ENCODE measurements at regions not wholly inside any gene's neighbourhood (a gene's known extent, or its start where the extent isn't known, plus 50 kb on each side); places are given as distances from the start of the nearest gene placed in this dataset.

- Histone ChIP-seq H3K9me3 (no peaks in the 10 kb centered on the region), H3K27me3 (no peaks in the 10 kb centered on the region), H3K4me3 (no peak overlapping the region), H3K27ac (no peak overlapping the region), H3K4me1 (no peaks in the 10 kb centered on the region), H3K36me3 (no peaks in the 10 kb centered on the region)
- intact Hi-C loops (cut with DNase I; ENCODE audit: low total_unique reads) = no loop called here
- DNase-seq (ENCODE audit: low spot score in 2 of 2) = no peak
- TF ChIP-seq, protein P1, sequence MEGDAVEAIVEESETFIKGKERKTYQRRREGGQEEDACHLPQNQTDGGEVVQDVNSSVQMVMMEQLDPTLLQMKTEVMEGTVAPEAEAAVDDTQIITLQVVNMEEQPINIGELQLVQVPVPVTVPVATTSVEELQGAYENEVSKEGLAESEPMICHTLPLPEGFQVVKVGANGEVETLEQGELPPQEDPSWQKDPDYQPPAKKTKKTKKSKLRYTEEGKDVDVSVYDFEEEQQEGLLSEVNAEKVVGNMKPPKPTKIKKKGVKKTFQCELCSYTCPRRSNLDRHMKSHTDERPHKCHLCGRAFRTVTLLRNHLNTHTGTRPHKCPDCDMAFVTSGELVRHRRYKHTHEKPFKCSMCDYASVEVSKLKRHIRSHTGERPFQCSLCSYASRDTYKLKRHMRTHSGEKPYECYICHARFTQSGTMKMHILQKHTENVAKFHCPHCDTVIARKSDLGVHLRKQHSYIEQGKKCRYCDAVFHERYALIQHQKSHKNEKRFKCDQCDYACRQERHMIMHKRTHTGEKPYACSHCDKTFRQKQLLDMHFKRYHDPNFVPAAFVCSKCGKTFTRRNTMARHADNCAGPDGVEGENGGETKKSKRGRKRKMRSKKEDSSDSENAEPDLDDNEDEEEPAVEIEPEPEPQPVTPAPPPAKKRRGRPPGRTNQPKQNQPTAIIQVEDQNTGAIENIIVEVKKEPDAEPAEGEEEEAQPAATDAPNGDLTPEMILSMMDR (IDR thresholded peaks at IDR 0.05) = no peak
- no peak for TF ChIP-seq POLR2AphosphoS5 (IDR thresholded peaks at IDR 0.05)
- no peak for TF ChIP-seq POLR2A (IDR thresholded peaks at IDR 0.05)
Observed at GRCh38 chr12:3944620-3945019, 71.4 kb upstream of the PARP11 start.

DNA sequence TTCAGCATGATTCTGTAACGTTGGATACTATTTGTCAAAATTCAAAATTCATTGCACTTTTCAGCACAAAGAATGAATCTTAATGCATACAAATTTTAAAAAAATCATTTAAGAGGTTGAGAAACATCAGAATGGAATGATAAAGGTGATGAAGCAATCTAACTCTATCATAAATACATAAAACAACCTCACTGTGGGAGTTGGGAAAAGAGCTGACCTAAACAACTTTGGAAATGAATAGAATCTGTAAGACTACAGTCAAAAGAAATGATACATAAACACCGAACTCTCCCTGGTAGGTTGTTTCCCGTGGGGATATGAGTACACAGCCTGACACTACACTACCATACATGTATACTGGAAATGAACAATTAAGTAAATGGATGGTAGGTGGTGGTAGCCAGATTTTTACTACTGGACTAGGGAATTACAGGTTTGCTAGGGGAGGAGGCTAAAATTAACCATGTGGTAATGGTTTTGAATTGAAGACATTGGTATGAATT lies 64.9 kb upstream of the PARP11 start:
- H3K9me3 ChIP-seq = no peaks in the 10 kb centered on the region
- DNase-seq (ENCODE audit: low spot score in 2 of 2) = no peak
- no peaks in the 10 kb centered on the region for H3K36me3 ChIP-seq
- intact Hi-C loops (cut with DNase I; ENCODE audit: low total_unique reads) = no loop called here
- H3K4me1 ChIP-seq = no peaks in the 10 kb centered on the region
- no peak overlapping the region for H3K27ac ChIP-seq
- H3K27me3 ChIP-seq = no peaks in the 10 kb centered on the region
- no peak for TF ChIP-seq POLR2A (IDR thresholded peaks at IDR 0.05)
- TF ChIP-seq, protein P1 (IDR thresholded peaks at IDR 0.05) = no peak
- TF ChIP-seq POLR2AphosphoS5 (IDR thresholded peaks at IDR 0.05) = no peak
- H3K4me3 ChIP-seq = no peak overlapping the region

DNA sequence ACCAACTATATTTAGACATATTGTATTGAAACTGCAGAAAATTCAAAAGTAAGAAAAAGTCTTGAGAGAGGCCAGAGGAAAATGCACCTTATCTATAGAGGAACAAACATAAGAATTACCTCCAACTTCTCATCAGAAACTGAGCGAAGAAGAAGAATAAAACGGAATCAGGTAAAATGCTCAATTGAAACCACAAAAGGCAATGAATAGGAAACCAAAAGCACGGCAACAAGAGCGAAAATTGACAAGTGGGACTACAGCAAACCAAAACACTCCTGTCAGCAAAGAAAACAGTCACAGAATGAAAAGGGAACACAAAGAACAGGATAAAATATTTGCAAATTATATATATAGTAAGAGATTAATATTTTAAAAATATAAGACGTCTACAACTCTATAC lies 61.9 kb upstream of the PARP11 start:
- intact Hi-C loops (cut with DNase I; ENCODE audit: low total_unique reads) = no loop called here
- Histone ChIP-seq H3K27me3 (peaks cover 0 to 6% of the 10 kb centered on the region in 2 donors), H3K4me3 (no peak overlapping the region), H3K4me1 (no peaks in the 10 kb centered on the region), H3K27ac (no peak overlapping the region), H3K36me3 (no peaks in the 10 kb centered on the region), H3K9me3 (no peaks in the 10 kb centered on the region)
- TF ChIP-seq, protein P1 (IDR thresholded peaks at IDR 0.05) = no peak
- no peak for TF ChIP-seq POLR2AphosphoS5 (IDR thresholded peaks at IDR 0.05)
- no peak for TF ChIP-seq POLR2A (IDR thresholded peaks at IDR 0.05)
- DNase-seq (ENCODE audit: low spot score in 2 of 2) = no peak

GRCh38 chr12:3933819-3934192 lies 60.6 kb upstream of the PARP11 start:
- H3K9me3 ChIP-seq = no peaks in the 10 kb centered on the region
- DNase-seq (ENCODE audit: low spot score in 2 of 2) = no peak
- H3K27me3 ChIP-seq = peaks cover 0 to 8% of the 10 kb centered on the region in 2 donors
- H3K36me3 ChIP-seq = no peaks in the 10 kb centered on the region
- no peak overlapping the region for H3K4me3 ChIP-seq
- H3K4me1 ChIP-seq = no peaks in the 10 kb centered on the region
- intact Hi-C loops (cut with DNase I; ENCODE audit: low total_unique reads) = no loop called here
- TF ChIP-seq POLR2AphosphoS5 (IDR thresholded peaks at IDR 0.05) (no peak), POLR2A (IDR thresholded peaks at IDR 0.05) (no peak)
- TF ChIP-seq, protein P1 (IDR thresholded peaks at IDR 0.05) = no peak
- no peak overlapping the region for H3K27ac ChIP-seq

DNA sequence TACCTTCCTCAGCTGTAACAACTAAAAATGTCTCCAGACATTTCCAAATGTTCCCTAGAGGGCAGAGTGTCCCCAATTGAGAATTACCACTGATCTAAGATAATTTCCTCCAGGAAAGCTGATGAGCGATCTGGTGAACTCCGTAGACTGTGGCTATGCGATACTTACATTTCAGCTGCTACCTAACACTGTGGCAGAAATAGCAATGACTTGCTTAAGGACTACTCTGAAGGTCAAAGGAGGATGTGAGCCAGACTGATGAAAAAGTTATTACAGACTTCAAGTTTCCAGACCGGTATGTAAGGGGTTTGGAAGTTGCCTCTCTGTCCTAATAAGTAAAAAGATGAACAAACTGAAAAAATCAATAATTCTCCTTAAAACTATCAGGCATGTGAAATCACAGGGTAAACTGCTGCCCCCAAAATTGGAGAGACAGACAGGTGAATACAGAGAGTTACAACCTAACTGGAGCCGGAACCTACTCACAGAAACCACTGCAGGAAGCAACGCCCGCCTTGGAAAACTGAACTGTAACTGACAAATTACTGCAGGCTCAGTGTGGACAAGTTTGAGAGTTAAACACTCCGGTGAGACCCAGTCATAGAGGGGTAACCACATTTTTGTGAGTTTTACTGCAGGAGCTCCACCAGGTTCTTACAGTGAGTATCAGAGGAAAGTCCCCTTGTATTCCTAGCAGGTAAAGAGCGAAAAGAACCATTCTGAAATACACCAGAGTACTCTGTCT lies 60.0 kb upstream of the PARP11 start:
- no peaks in the 10 kb centered on the region for H3K9me3 ChIP-seq
- no peak overlapping the region for H3K27ac ChIP-seq
- no peaks in the 10 kb centered on the region for H3K36me3 ChIP-seq
- intact Hi-C loops (cut with DNase I; ENCODE audit: low total_unique reads) = no loop called here
- no peaks in the 10 kb centered on the region for H3K4me1 ChIP-seq
- DNase-seq (ENCODE audit: low spot score in 2 of 2) = no peak
- no peak overlapping the region for H3K4me3 ChIP-seq
- TF ChIP-seq POLR2AphosphoS5 (IDR thresholded peaks at IDR 0.05) (no peak), POLR2A (IDR thresholded peaks at IDR 0.05) (no peak)
- TF ChIP-seq, protein P1 (IDR thresholded peaks at IDR 0.05) = no peak
- peaks cover 0 to 8% of the 10 kb centered on the region in 2 donors for H3K27me3 ChIP-seq

All from breast epithelium (tissue), 4 donors.